Keratinocyte (primary cell): ENCODE measurements at regions not wholly inside any gene's neighbourhood (a gene's known extent, or its start where the extent isn't known, plus 50 kb on each side); places are given as distances from the start of the nearest gene placed in this dataset.

Experiments used
- DNase-seq: peaks from one replicate; pipeline ENCODE4 v3.0.0-alpha.2; 2011; ENCODE audit warnings: low read depth, missing footprints, low spot score
- FAIRE-seq: peaks from 2 replicates; lab custom pipeline; 2011; peaks lifted over from hg19 to GRCh38; lab: Jason Lieb, UNC
- H2AFZ ChIP-seq: 2 replicates; pipeline ENCODE4 v1.6.0; 2012; ENCODE audit warnings: low read length, control low read depth, inconsistent platforms; ENCODE audit not compliant: control insufficient read depth
- H3K27ac ChIP-seq: 2 replicates; pipeline ENCODE4 v1.5.1; 2011; ENCODE audit warnings: low read length; ENCODE audit not compliant: control insufficient read depth, insufficient read depth
- H3K27me3 ChIP-seq: 3 replicates; pipeline ENCODE4 v1.6.0; 2011; ENCODE audit warnings: low read length; ENCODE audit not compliant: control insufficient read depth, insufficient read depth; ENCODE audit errors: extremely low read depth
- H3K36me3 ChIP-seq, 2 experiments: 2 replicates in 1 of 2; 3 replicates in 1 of 2; pipeline ENCODE4 v1.5.1; 2011; ENCODE audit warnings: low read length in 2 of 2, mild to moderate bottlenecking in 1 of 2; ENCODE audit not compliant: control insufficient read depth in 2 of 2, insufficient read depth in 2 of 2; ENCODE audit errors: extremely low read depth in 1 of 2
- H3K4me1 ChIP-seq: 3 replicates; pipeline ENCODE4 v1.5.1; 2011; ENCODE audit warnings: low read length; ENCODE audit not compliant: control insufficient read depth, insufficient read depth; ENCODE audit errors: extremely low read depth
- H3K4me2 ChIP-seq: 3 replicates; pipeline ENCODE4 v1.6.0; 2011; ENCODE audit warnings: low read depth, low read length; ENCODE audit not compliant: control insufficient read depth, insufficient read depth; ENCODE audit errors: extremely low read depth
- H3K4me3 ChIP-seq, 3 experiments: fragments of 200-600 bp in 1 of 3; sonication (generic) in 1 of 3; 2 replicates in 2 of 3; 3 replicates in 1 of 3; pipeline ENCODE4 v1.5.1; 2011 to 2016; ENCODE audit warnings: low read length in 3 of 3, mild to moderate bottlenecking in 3 of 3, control low read depth in 2 of 3, inconsistent platforms in 1 of 3, low read depth in 1 of 3, mixed read lengths in 1 of 3, mixed run types in 1 of 3, moderate library complexity in 1 of 3; ENCODE audit not compliant: control insufficient read depth in 2 of 3, insufficient read depth in 2 of 3; ENCODE audit errors: extremely low read depth in 1 of 3
- H3K79me2 ChIP-seq: 2 replicates; pipeline ENCODE4 v1.6.0; 2012; ENCODE audit warnings: low read length; ENCODE audit not compliant: control insufficient read depth, insufficient read depth
- H3K9ac ChIP-seq: 3 replicates; pipeline ENCODE4 v1.6.0; 2011; ENCODE audit warnings: low read length; ENCODE audit not compliant: control insufficient read depth, insufficient read depth; ENCODE audit errors: extremely low read depth
- H3K9me1 ChIP-seq: 3 replicates; pipeline ENCODE4 v1.6.0; 2011; ENCODE audit warnings: low read length; ENCODE audit not compliant: control insufficient read depth, insufficient read depth; ENCODE audit errors: extremely low read depth
- H3K9me3 ChIP-seq: 2 replicates; pipeline ENCODE4 v1.5.1; 2012; ENCODE audit warnings: low read depth, low read length; ENCODE audit not compliant: control insufficient read depth
- H4K20me1 ChIP-seq: 3 replicates; pipeline ENCODE4 v1.6.0; 2011; ENCODE audit warnings: low read length; ENCODE audit not compliant: control insufficient read depth, insufficient read depth; ENCODE audit errors: extremely low read depth
- EZH2 ChIP-seq: IDR thresholded peaks from one replicate; pipeline ENCODE4 v1.6.1; 2012; ENCODE audit warnings: inconsistent platforms, mild to moderate bottlenecking, low read length, moderate library complexity
- dilution Hi-C: fragments of 300-500 bp; cut with MboI; formaldehyde crosslinking; loops from one replicate; pipeline ENCODE4 v1.7.0; 2020; ENCODE audit warnings: low sequenced_read_pairs; ENCODE audit not compliant: extremely low pct_ligation_motif_present
- TF ChIP-seq, protein P1 (sequence below), 3 experiments: IDR thresholded peaks in 1 of 3; conservative IDR thresholded peaks in 1 of 3; optimal IDR thresholded peaks in 1 of 3; 2 replicates in 2 of 3; 3 replicates in 1 of 3; pipeline versions ENCODE3 to v1.5.1; 2011; ENCODE audit warnings: low read length in 3 of 3, mild to moderate bottlenecking in 3 of 3, moderate library complexity in 2 of 3, control low read depth in 1 of 3, inconsistent platforms in 1 of 3; ENCODE audit not compliant: insufficient read depth in 2 of 3; ENCODE audit errors: extremely low read depth in 1 of 3

DNA sequence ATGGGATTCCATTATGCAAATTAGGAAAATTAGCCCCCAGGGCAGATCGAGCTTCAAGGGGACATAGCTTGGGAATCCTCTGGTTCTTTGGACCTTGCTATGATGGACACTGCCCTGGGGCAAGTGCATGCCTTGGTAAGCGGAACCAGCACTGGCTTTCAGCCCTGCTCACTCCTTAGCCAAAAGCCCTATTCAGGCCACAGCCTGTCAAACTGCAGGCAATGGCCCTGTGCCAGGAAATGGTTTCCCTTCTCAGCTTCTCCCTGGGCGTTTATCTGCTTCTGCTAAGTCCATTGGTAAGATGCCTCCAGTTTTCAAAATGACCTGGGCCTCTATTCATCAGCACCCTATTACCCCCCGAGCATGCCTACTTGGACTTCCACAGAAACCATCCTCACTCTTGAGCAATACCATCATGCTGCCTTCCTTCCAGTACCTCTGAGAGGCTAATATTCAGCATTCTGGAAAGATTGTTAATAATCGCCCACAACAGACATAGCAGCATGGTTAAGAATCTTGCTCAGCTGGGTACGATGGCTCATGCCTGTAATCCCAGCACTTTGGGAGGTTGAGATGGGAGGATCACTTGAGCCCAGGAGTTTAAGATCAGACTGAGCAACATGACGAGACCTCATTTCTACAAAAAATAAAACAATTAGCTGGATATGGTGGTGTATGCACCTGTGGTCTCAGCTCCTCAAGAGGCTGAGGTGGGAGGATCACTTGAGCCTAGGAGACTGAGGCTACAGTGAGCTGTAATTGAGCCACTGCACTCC lies 918.6 kb upstream of the AUTS2 start:
- Histone ChIP-seq H3K4me2 (no peak overlapping the region), H3K27ac (no peak overlapping the region), H3K27me3 (no peaks in the 10 kb centered on the region), H3K9me3 (no peaks in the 10 kb centered on the region), H3K9ac (no peak overlapping the region), H3K9me1 (no peaks in the 10 kb centered on the region), H3K4me1 (no peaks in the 10 kb centered on the region), H3K36me3 (no peaks in the 10 kb centered on the region), H3K4me3 (no peak overlapping the region), H2AFZ (no peak overlapping the region), H4K20me1 (no peaks in the 10 kb centered on the region), H3K79me2 (no peaks in the 10 kb centered on the region)
- FAIRE-seq (no peak), DNase-seq (no peak)
- dilution Hi-C loops, result no loop called here
- TF ChIP-seq EZH2, result no peak
- TF ChIP-seq, protein P1, sequence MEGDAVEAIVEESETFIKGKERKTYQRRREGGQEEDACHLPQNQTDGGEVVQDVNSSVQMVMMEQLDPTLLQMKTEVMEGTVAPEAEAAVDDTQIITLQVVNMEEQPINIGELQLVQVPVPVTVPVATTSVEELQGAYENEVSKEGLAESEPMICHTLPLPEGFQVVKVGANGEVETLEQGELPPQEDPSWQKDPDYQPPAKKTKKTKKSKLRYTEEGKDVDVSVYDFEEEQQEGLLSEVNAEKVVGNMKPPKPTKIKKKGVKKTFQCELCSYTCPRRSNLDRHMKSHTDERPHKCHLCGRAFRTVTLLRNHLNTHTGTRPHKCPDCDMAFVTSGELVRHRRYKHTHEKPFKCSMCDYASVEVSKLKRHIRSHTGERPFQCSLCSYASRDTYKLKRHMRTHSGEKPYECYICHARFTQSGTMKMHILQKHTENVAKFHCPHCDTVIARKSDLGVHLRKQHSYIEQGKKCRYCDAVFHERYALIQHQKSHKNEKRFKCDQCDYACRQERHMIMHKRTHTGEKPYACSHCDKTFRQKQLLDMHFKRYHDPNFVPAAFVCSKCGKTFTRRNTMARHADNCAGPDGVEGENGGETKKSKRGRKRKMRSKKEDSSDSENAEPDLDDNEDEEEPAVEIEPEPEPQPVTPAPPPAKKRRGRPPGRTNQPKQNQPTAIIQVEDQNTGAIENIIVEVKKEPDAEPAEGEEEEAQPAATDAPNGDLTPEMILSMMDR (optimal IDR thresholded peaks at IDR 0.05 in 1 of 3, IDR thresholded peaks at IDR 0.05 in 1 of 3, conservative IDR thresholded peaks at IDR 0.05 in 1 of 3; ENCODE audit: extremely low read depth in 1 of 3, insufficient read depth in 2 of 3, low read length in 3 of 3), result no peak

DNA sequence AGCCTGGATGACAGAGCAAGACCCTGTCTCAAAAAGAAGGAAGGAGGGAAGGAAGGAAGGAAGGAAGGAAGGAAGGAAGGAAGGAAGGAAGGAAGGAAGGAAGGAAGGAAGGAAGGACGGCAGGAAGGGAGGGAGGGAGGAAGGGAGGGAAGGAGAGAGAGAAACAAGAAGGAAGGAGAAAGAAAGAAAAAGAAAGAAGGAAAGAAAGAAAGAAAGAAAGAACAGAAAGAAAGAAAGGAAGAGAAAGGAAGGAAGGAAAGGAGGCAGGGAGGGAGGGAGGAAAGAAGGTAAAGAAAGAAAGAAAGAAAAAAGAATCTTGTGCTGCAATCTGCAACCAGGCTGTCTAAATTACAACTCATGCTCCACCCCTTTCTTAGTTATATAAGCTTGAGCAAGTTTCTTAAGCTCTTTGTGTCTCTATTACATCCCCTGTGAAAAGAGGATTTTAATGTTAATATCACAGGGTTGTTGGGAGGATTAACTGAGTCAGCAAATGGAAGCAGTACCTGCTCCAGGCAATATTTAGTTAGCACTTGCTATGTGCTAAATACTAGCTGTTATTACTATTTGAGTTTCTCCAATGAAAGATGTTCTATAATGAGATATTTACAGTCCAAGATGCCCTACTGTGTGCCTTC lies 917.9 kb upstream of the AUTS2 start:
- Histone ChIP-seq H3K36me3 (no peaks in the 10 kb centered on the region), H3K9me3 (no peaks in the 10 kb centered on the region), H2AFZ (no peak overlapping the region), H3K4me2 (no peak overlapping the region), H3K4me1 (no peaks in the 10 kb centered on the region), H3K4me3 (no peak overlapping the region), H3K79me2 (no peaks in the 10 kb centered on the region), H3K27ac (no peak overlapping the region), H3K27me3 (no peaks in the 10 kb centered on the region), H3K9ac (no peak overlapping the region), H4K20me1 (no peaks in the 10 kb centered on the region), H3K9me1 (no peaks in the 10 kb centered on the region)
- TF ChIP-seq EZH2, result no peak
- TF ChIP-seq, protein P1 (optimal IDR thresholded peaks at IDR 0.05 in 1 of 3, IDR thresholded peaks at IDR 0.05 in 1 of 3, conservative IDR thresholded peaks at IDR 0.05 in 1 of 3; ENCODE audit: extremely low read depth in 1 of 3, insufficient read depth in 2 of 3, low read length in 3 of 3), result no peak
- DNase-seq, result no peak
- dilution Hi-C loops, result no loop called here
- no peak for FAIRE-seq
